ENCODE measurements at regions not wholly inside any gene's neighbourhood (a gene's known extent, or its start where the extent isn't known, plus 50 kb on each side); places are given as distances from the start of the nearest gene placed in this dataset.

DNA sequence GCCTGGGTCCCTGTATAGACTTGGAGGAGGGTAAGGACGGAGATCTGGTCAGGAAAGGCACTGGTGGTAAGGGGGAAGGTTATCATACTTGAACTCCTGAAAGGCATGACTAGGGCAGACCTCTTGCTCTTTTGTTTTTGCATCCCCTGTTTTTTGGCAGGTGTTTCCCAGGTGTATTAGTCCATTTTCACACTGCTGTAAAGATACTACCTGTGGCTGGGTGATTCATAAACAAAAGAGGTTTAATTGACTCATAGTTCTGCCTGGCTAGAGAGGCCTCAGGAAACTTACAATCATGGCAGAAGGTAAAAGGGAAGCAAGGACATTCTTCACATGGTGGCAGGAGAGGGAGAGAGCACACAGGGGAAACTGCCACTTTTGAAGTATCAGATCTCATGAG lies 57.2 kb upstream of the APOBEC4 start:
- no peaks in the 10 kb centered on the region for H3K27me3 ChIP-seq (ENCODE audit: insufficient read depth, low read length)
- TF ChIP-seq EZH2 (IDR thresholded peaks at IDR 0.05; ENCODE audit: insufficient read depth, low read length): no peak
- TF ChIP-seq, protein P1, sequence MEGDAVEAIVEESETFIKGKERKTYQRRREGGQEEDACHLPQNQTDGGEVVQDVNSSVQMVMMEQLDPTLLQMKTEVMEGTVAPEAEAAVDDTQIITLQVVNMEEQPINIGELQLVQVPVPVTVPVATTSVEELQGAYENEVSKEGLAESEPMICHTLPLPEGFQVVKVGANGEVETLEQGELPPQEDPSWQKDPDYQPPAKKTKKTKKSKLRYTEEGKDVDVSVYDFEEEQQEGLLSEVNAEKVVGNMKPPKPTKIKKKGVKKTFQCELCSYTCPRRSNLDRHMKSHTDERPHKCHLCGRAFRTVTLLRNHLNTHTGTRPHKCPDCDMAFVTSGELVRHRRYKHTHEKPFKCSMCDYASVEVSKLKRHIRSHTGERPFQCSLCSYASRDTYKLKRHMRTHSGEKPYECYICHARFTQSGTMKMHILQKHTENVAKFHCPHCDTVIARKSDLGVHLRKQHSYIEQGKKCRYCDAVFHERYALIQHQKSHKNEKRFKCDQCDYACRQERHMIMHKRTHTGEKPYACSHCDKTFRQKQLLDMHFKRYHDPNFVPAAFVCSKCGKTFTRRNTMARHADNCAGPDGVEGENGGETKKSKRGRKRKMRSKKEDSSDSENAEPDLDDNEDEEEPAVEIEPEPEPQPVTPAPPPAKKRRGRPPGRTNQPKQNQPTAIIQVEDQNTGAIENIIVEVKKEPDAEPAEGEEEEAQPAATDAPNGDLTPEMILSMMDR (IDR thresholded peaks at IDR 0.05; ENCODE audit: insufficient read depth, low read depth, low read length): no peak
- no peaks in the 10 kb centered on the region for H3K4me1 ChIP-seq (ENCODE audit: insufficient read depth, low read length)
- H3K4me2 ChIP-seq (ENCODE audit: low read length): no peak overlapping the region
- H3K9me3 ChIP-seq (ENCODE audit: insufficient read depth, low read depth, low read length): no peaks in the 10 kb centered on the region
- H3K27ac Mint-ChIP-seq (ENCODE audit: unreplicated experiment): no peak overlapping the region
- peaks cover 2% of the 10 kb centered on the region for H3K9me3 Mint-ChIP-seq (ENCODE audit: unreplicated experiment)
- H3K4me1 Mint-ChIP-seq (ENCODE audit: low read depth, unreplicated experiment): peaks cover 11% of the 10 kb centered on the region
- H3K4me3 Mint-ChIP-seq (ENCODE audit: unreplicated experiment): no peak overlapping the region
- H3K36me3 ChIP-seq (ENCODE audit: insufficient read depth, low read length): no peaks in the 10 kb centered on the region
- no peaks in the 10 kb centered on the region for H3K79me2 ChIP-seq (ENCODE audit: insufficient read depth, low read length)
- FAIRE-seq (no peak), DNase-seq (ENCODE audit: low read depth) (no peak)
- no peak overlapping the region for H2AFZ ChIP-seq (ENCODE audit: low read depth, low read length)
- no peak overlapping the region for H3K4me3 ChIP-seq (ENCODE audit: insufficient read depth, low read depth, low read length)
- H4K20me1 ChIP-seq (ENCODE audit: insufficient read depth, low read length): peaks cover 3% of the 10 kb centered on the region
- H3K9ac ChIP-seq (ENCODE audit: low read length): no peak overlapping the region
- H3K27ac ChIP-seq (ENCODE audit: low read depth, low read length): no peak overlapping the region
- H3K27me3 Mint-ChIP-seq (ENCODE audit: low read depth, unreplicated experiment): no peaks in the 10 kb centered on the region
- peaks cover 9% of the 10 kb centered on the region for H3K36me3 Mint-ChIP-seq (ENCODE audit: low read depth, unreplicated experiment)

DNA sequence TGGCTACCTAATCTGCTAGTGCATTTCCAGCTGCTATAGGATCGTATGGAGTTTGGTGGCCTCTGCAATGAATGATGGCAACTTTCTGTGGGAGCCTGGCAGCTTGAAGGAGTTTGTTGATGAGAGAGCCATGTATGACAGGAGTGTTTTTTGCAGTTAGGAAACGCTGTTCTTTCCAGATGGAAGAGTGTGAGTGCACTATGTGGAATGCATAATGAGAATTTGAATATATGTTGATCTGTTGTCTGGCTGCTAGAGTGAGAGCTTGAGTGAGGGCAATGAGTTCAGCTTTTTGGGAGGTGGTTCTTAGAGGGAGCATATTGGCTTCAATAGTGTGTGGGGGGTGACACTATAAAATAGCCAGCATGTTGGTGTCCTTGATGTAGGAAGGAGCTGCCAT lies 51.0 kb upstream of the APOBEC4 start:
- H3K9me3 Mint-ChIP-seq (ENCODE audit: unreplicated experiment): no peaks in the 10 kb centered on the region
- Histone ChIP-seq H3K27me3 (ENCODE audit: insufficient read depth, low read length) (no peaks in the 10 kb centered on the region), H3K9me3 (ENCODE audit: insufficient read depth, low read depth, low read length) (no peaks in the 10 kb centered on the region), H3K79me2 (ENCODE audit: insufficient read depth, low read length) (no peaks in the 10 kb centered on the region), H3K4me3 (ENCODE audit: insufficient read depth, low read depth, low read length) (no peak overlapping the region), H4K20me1 (ENCODE audit: insufficient read depth, low read length) (no peaks in the 10 kb centered on the region), H2AFZ (ENCODE audit: low read depth, low read length) (no peak overlapping the region), H3K36me3 (ENCODE audit: insufficient read depth, low read length) (no peaks in the 10 kb centered on the region), H3K27ac (ENCODE audit: low read depth, low read length) (no peak overlapping the region), H3K4me1 (ENCODE audit: insufficient read depth, low read length) (no peaks in the 10 kb centered on the region), H3K9ac (ENCODE audit: low read length) (no peak overlapping the region), H3K4me2 (ENCODE audit: low read length) (no peak overlapping the region)
- peaks cover 3% of the 10 kb centered on the region for H3K36me3 Mint-ChIP-seq (ENCODE audit: low read depth, unreplicated experiment)
- no peaks in the 10 kb centered on the region for H3K27me3 Mint-ChIP-seq (ENCODE audit: low read depth, unreplicated experiment)
- peaks cover 12% of the 10 kb centered on the region for H3K4me1 Mint-ChIP-seq (ENCODE audit: low read depth, unreplicated experiment)
- H3K27ac Mint-ChIP-seq (ENCODE audit: unreplicated experiment): no peak overlapping the region
- TF ChIP-seq, protein P1 (IDR thresholded peaks at IDR 0.05; ENCODE audit: insufficient read depth, low read depth, low read length): no peak
- TF ChIP-seq EZH2 (IDR thresholded peaks at IDR 0.05; ENCODE audit: insufficient read depth, low read length): no peak
- FAIRE-seq (no peak), DNase-seq (ENCODE audit: low read depth) (no peak)
- H3K4me3 Mint-ChIP-seq (ENCODE audit: unreplicated experiment): no peak overlapping the region
